Astrocyte (in vitro differentiated cells and primary cell): ENCODE measurements at regions not wholly inside any gene's neighbourhood (a gene's known extent, or its start where the extent isn't known, plus 50 kb on each side); places are given as distances from the start of the nearest gene placed in this dataset.
"Not testable (repeated sequence)": the region's sequence is repeated elsewhere in the genome, so short reads cannot be mapped to it uniquely, and the experiment has no call there.

Experiments
- EZH2 ChIP-seq: IDR thresholded peaks from 2 replicates; pipeline ENCODE4 v1.6.1; 2012; ENCODE audit warnings: mild to moderate bottlenecking, low read length, inconsistent platforms; ENCODE audit not compliant: insufficient read depth
- TF ChIP-seq, protein P1 (sequence below): IDR thresholded peaks from 2 replicates; pipeline ENCODE4 v1.5.1; 2011; ENCODE audit warnings: low read depth, mild to moderate bottlenecking, inconsistent platforms, low read length, moderate library complexity; ENCODE audit not compliant: insufficient read depth

DNA sequence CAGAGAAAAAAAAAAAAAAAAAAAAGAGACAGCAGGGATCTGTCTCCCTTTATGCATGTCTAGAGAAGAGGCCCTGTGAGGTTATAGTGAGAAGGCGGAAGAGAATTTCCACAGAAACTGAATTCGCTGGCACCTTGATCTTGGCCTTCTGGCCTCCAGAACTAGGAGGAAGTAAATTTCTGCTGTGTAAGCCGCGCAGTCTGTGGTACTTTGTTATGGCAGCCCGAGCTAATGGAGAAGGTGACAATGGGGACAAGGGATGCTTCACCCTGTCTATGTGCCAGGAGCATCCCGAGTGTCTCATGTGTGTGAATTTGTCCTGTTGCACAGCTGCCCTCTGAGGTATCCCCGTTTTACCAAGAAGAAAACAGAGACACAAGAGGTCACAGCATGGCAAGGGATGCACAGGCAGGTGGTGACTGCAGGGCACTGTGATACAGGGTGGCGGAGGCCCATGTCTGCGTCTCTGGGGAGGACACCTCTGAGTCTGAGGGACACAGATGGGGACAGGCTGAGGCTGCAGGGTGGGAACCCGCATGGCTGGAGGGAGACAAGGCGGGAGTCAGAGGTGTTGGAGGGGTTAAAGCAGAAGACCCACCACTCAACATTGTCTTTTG is 100.3 kb downstream of the CRLF3 start:
- TF ChIP-seq, protein P1, sequence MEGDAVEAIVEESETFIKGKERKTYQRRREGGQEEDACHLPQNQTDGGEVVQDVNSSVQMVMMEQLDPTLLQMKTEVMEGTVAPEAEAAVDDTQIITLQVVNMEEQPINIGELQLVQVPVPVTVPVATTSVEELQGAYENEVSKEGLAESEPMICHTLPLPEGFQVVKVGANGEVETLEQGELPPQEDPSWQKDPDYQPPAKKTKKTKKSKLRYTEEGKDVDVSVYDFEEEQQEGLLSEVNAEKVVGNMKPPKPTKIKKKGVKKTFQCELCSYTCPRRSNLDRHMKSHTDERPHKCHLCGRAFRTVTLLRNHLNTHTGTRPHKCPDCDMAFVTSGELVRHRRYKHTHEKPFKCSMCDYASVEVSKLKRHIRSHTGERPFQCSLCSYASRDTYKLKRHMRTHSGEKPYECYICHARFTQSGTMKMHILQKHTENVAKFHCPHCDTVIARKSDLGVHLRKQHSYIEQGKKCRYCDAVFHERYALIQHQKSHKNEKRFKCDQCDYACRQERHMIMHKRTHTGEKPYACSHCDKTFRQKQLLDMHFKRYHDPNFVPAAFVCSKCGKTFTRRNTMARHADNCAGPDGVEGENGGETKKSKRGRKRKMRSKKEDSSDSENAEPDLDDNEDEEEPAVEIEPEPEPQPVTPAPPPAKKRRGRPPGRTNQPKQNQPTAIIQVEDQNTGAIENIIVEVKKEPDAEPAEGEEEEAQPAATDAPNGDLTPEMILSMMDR: not testable (repeated sequence)
- not testable (repeated sequence) for TF ChIP-seq EZH2
